HG03064 (cell line): ENCODE measurements at regions not wholly inside any gene's neighbourhood (a gene's known extent, or its start where the extent isn't known, plus 50 kb on each side); places are given as distances from the start of the nearest gene placed in this dataset.

ENCODE experiments used
- ATAC-seq: cut with Tn5 transposase; IDR thresholded peaks from one replicate; pipeline ENCODE4 v1.9.1; 2021; ENCODE audit warnings: low read depth; ENCODE audit not compliant: unreplicated experiment

GRCh38 chr2:3071685-3072263 lies 305.8 kb downstream of the EIPR1 start:
- ATAC-seq: no peak

- no peak for ATAC-seq
Observed at GRCh38 chr2:3066831-3067230, 310.8 kb downstream of the EIPR1 start.

DNA sequence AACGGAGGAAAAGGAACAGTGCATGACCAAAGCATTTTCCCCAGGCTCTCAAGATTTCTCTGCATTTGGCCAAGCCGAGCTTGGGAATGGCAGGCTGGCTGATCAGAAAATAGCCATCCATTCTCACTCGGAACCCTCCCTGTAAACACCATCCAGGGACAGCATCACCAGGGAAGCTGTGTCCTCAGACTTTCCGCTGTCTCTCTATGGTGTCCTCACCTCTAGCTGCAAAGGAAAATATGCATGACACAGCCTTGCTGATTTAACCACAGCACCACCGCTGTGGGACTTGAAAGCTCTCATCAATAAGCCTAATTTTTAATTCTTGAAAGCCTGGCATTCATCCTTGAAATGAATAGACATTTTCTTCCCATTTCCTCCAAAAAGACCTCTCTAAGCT lies 311.7 kb downstream of the EIPR1 start:
- no peak for ATAC-seq

DNA sequence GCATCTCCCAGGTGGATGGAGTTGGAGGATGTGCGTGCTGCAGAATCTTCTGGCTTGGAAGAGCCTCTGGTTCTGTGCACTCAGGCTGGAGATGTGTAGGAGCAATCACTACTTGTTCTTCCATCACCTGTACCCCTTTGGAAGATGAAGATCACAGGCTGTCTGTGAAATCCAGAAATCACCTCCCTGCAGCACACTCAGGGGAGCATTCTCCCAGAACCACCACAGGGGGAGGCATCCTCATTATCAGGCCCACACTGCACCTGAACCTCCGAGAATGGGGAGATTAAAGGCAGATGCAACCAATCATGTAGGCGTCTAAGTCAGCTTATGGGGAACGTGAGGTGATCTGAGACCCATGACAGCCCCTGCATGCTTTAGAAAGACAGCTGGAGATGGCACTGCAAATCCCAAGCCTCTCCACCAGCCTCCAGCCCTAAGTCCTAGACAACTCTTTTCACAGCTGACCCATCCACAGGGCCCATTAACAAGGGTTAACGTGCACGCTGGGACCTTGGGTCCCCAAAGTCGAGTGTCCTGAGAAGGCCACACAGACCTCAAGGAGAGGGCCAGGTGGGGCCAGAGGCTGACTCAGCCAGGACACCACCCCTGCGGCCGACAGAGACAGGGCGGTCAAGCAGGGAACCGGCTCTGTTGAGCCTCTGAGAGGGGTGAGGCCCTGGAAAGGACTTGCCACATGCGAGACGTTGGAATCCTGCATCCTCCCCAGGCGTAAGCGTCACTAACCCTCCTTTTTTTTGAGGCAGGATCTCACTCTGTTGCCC lies 314.9 kb downstream of the EIPR1 start:
- ATAC-seq: no peak

DNA sequence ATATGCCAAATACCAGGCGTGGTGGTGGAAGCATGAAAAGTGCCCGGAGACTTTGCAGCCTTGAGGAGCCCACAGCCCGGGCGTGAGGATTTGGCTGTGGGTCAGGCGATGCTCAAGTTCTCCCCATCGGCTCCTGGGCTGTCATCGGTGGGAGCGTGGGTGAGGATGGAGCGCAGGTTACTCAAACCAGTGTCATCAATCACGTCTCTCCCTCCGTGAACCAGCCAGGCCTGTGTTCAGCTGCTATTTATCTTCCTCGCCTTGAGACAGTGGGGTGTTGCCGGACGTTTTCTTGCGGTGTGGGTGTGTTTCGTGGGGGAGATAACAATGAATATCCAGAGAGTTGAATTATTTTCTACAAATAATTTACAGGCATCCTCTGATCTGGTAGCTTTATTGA lies 317.6 kb downstream of the EIPR1 start:
- ATAC-seq: no peak

DNA sequence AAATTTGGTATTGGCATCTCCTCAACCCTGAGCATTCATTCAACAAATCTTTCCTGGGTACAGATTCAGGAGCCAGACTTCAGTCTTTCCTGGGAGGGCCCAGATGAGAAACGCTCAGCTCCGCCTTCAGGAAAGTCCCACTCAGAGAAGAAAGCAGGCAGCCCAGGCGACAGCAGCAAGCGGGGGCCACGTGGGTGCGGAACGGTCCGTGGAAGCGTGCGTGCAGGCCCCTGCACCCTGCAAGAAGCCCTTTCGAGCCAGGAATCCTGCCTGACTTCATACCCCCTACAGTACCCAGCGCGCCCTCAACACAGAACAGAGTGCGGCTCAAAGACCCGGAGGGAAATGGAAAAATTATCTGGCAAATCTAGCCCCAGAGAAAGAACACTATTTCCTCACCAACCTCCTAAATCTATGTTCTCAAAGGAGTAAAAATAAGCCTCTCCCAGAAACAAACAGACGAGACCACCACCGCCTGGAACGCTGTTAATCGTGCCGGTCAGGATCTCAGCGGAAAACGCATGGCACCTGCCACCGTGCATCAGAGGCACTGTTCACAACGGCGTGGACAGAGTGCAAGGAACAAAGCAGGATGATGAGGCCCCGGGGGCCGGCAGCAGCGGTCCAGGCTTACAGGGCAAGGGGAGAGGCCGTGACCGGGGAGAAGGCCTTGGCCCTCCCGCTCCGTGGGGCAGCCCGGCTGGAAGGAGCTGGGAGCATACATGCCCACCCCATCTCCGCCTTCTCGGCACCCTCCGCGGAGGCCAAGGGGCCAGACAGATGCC lies 318.3 kb downstream of the EIPR1 start:
- no peak for ATAC-seq

GRCh38 chr2:3054066-3054465 lies 323.6 kb downstream of the EIPR1 start:
- no peak for ATAC-seq

GRCh38 chr2:3051266-3051665 lies 326.4 kb downstream of the EIPR1 start:
- ATAC-seq: no peak

DNA sequence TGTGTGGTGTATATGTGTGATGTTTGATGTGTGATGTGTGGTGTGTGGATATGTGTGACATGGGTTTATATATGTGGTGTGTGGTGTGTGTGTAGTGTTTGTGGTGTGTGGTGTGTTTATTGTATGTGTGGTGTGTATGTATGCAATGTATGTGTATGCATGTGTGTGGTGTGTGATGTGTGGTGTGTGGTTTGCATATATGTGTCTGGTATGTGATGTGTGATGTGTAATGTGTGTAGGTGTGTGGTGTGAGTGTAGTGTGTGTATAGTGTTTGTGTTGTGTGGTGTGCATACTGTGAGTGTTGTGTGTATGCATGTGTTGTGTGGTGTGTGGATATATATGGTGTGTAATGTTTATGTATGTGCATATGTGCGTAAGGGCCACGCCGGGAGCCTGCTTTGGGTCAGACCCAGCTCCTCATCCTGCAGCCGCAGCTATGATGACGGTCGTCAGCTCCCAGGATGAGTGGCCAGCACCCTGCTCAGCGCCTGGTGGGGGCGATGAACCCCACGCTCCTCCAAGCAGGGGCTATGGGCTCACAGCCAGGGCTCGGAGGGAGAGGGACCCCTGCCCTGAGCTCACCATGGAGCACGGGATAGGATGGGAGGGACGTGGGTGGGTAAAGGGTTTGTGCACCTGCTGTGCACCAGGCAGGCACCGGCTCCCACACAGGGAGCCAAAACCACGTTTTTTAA lies 331.3 kb downstream of the EIPR1 start:
- no peak for ATAC-seq

DNA sequence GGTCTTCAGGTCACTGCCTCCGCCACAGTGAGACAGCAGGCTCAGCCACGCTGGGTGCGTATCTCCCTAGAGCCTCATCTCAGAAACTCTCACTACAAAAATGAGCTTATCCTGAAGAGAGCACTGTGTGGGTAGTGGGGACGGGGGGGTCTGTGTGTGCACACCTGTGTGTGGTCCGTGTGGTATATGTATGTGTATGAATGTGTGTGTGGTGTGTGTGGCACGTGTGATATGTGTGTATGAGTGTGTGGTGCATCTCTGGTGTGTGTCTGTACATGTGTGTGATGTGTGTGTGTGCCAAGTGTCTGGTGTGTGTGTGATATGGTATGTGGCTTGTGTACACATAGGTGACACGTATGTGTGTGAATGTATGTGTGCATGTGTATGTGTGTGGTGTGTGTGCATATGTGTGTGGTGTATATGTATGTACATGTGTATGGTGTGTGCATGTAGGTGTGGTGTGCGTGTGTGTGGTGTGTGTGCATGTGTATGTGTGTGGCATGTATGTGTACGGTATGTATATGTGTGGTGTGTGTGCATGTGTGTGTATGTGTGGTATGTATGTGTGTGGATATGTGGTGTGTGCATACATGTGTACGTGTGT lies 332.2 kb downstream of the EIPR1 start:
- no peak for ATAC-seq

- no peak for ATAC-seq
Observed at GRCh38 chr2:3044587-3045317, 332.9 kb downstream of the EIPR1 start.

GRCh38 chr2:3043726-3044125 lies 333.9 kb downstream of the EIPR1 start:
- no peak for ATAC-seq

- ATAC-seq: no peak
Observed at GRCh38 chr2:3042601-3043585, 334.7 kb downstream of the EIPR1 start.

DNA sequence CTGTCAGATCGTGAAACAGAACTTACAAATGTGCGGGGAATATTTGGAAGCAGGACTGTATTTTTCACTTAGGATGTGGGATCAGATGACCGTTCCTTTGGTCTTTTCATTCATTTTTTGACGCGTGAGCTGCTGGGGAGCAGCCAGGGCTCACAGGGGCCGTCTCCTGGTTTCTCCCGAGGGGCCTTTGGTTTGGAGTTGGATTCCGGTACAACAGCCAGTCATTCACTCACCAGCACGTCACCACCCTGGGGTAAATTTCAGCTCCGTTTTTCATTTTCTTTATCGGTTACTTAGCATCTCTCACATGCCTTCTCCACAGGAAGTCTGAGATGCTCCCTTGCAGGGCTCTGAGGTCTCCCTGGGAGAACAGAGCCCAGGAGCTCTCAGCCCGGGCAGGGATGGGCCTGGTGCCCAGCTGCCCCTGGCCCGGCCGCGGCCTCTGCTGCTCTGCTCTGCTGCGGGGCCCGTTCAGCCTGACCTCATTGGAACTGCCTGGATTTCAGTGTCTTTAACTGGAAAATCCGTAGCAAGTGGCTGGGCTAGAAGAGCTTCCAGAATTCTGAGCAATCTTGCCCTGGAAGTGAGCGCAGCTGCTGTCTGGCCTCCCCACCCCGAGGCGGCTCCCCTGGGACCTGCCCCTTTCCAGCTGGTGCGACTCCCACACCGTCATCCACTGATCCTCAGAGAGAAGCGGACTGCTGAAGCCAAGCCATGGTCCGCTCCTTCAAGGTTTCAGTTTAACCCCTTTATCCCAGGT lies 335.6 kb downstream of the EIPR1 start:
- ATAC-seq: no peak

GRCh38 chr2:3041246-3041645 lies 336.4 kb downstream of the EIPR1 start:
- ATAC-seq: no peak

DNA sequence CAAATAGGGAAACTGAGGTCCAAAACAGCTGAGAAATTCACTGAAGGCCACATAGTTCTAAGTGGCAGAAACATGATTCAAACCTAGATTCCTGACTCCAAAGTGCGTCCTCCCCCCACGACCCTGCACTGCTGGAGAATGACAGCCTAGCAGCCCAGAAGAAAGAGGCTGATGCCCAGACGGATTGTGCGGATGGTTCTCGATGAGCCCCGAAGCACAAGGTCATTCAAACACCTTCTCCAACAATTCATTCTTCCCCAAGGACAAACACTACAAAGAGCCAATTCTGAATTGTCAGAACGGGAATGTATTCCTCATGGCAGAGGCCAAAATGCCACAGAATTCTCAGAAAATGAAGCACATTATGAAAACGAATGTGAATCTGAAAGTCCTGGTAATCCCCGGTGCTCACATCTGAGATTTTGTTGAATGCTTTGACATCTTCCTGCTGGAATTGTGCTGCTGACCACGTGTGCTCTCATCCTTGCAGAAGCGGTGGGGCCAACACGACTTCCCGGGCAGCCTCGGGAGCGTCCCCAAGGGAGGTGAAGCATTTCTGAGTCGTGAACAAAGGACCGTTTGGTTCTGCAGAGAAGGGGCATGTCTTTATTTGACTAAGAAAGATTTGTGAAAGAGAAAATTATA lies 337.0 kb downstream of the EIPR1 start:
- no peak for ATAC-seq

- no peak for ATAC-seq
Observed at GRCh38 chr2:3040066-3040428, 337.6 kb downstream of the EIPR1 start.
